Thymus (tissue), 11 donors: ENCODE measurements at regions not wholly inside any gene's neighbourhood (a gene's known extent, or its start where the extent isn't known, plus 50 kb on each side); places are given as distances from the start of the nearest gene placed in this dataset.

ENCODE experiments used
- DNase-seq, 9 donors: peaks; one replicate each; pipeline ENCODE4 v3.0.0-alpha.2; 2013; ENCODE audit warnings: low spot score in 9 of 9, low read depth in 6 of 9, missing footprints in 1 of 9
- H3K27ac ChIP-seq, 2 donors: one replicate each; pipeline ENCODE4 v1.5.1; 2013; ENCODE audit warnings: control low read depth in 1 of 2, low read depth in 1 of 2, low read length in 1 of 2, mild to moderate bottlenecking in 1 of 2, moderate library complexity in 1 of 2
- H3K27me3 ChIP-seq, 2 donors: one replicate each; pipeline ENCODE4 v1.5.1; 2013; ENCODE audit warnings: low read length in 1 of 2; ENCODE audit not compliant: control insufficient read depth in 2 of 2, insufficient read depth in 1 of 2
- H3K36me3 ChIP-seq, 2 donors: one replicate each; pipeline ENCODE4 v1.5.1; 2013; ENCODE audit warnings: low read length in 1 of 2, mild to moderate bottlenecking in 1 of 2, moderate library complexity in 1 of 2; ENCODE audit not compliant: control insufficient read depth in 2 of 2, insufficient read depth in 2 of 2
- H3K4me1 ChIP-seq, 2 donors: one replicate each; pipeline ENCODE4 v1.5.1; 2013; ENCODE audit warnings: low read length in 2 of 2; ENCODE audit not compliant: control insufficient read depth in 2 of 2, insufficient read depth in 2 of 2
- H3K4me3 ChIP-seq, 2 donors: one replicate each; pipeline ENCODE4 v1.5.1; 2013; ENCODE audit warnings: low read length in 2 of 2, control low read depth in 1 of 2, mild to moderate bottlenecking in 1 of 2
- H3K9me3 ChIP-seq, 2 donors: one replicate each; pipeline ENCODE4 v1.5.1; 2013; ENCODE audit warnings: low read length in 1 of 2, mild to moderate bottlenecking in 1 of 2; ENCODE audit not compliant: control insufficient read depth in 2 of 2, insufficient read depth in 1 of 2
- WGBS: extraction: QIAGEN DNeasy Blood & Tissue Kit; methylation state at CpG from one replicate; pipeline ENCODE4 v1.1.7; 2013; 5-methylcytosine and 5-hydroxymethylcytosine counted together
- donor health status: healthy.

- DNase-seq: no peak
- Histone ChIP-seq H3K4me3 (no peak overlapping the region), H3K27me3 (no peaks in the 10 kb centered on the region), H3K9me3 (no peaks in the 10 kb centered on the region), H3K27ac (no peak overlapping the region), H3K36me3 (no peaks in the 10 kb centered on the region), H3K4me1 (no peaks in the 10 kb centered on the region)
- 97% methylated on average over 18 of the region's 18 CpGs for WGBS
Measured at GRCh38 chr11:8315463-8315862, 51.8 kb upstream of the LMO1 start.

GRCh38 chr11:8314916-8315315 lies 51.2 kb upstream of the LMO1 start:
- WGBS: 91% methylated on average over 7 of the region's 7 CpGs
- H3K36me3 ChIP-seq: no peaks in the 10 kb centered on the region

DNA sequence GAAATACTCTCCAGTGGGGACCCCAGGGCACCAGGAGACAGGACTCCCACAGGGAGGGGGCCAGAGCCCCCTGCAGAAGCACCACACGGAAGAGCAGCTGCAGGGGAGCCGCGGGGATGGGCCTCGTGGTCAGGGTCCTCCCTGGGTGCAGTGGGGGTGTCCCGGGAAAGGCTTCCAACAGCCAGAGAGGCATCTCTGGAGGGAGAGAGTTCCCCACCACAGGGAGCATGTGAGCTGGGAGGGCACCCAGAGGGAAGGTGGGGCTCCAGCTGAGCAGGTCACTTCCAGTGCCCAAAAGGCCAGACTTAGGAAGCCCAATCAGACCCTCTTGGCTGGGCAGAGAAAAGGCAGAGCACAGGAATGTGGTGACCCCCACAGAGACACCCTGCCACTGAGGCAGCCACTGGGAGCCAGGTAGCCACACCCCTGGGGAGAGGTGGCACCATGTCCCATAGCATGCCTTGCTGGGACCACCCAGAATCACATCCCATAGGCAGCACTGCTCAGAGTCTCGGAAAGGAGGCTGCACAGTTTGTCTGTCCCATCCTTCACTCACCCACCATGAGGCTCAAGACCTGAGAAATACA lies 49.9 kb upstream of the LMO1 start:
- Histone ChIP-seq H3K27me3 (no peaks in the 10 kb centered on the region), H3K36me3 (no peaks in the 10 kb centered on the region), H3K4me3 (no peak overlapping the region), H3K9me3 (no peaks in the 10 kb centered on the region), H3K27ac (no peak overlapping the region), H3K4me1 (no peaks in the 10 kb centered on the region)
- DNase-seq: no peak
- WGBS: 95% methylated on average over 6 of the region's 6 CpGs

More at GRCh38 chr11:8314916-8315315, 51.2 kb upstream of the LMO1 start:
- Histone ChIP-seq H3K27me3 (no peaks in the 10 kb centered on the region), H3K27ac (no peak overlapping the region), H3K4me3 (no peak overlapping the region), H3K9me3 (no peaks in the 10 kb centered on the region), H3K4me1 (no peaks in the 10 kb centered on the region)
- no peak for DNase-seq
